ENCODE measurements at regions not wholly inside any gene's neighbourhood (a gene's known extent, or its start where the extent isn't known, plus 50 kb on each side); places are given as distances from the start of the nearest gene placed in this dataset.

DNA sequence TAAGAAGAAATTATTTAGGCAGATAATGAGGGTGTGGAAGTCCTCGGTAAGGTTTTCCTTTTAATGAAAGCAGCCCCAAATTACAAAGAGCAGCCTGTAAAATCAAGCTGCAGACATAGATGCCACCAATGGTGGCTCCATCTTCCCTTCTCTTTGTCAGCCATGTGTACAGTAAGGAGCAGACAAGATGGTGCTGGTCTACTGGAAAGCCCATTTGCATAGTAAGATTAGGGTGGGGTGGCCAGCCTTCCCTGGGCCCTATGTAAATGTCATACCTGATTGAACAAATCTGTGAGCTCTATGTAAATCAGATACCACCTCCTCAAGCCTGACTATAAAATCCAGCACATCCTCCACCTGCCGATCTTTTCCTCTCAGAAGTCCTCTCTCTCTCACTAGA, 154.4 kb upstream of the SERTAD2 start:
- H3K27me3 ChIP-seq (ENCODE audit: control insufficient read depth in 3 of 3, insufficient read depth in 3 of 3, low read length in 2 of 3), result no peaks in the 10 kb centered on the region
- 84 to 95% methylated on average over 2 of the region's 2 CpGs for WGBS, 2 donors
- no peaks in the 10 kb centered on the region for H3K36me3 ChIP-seq (ENCODE audit: control insufficient read depth in 4 of 4, insufficient read depth in 4 of 4, low read length in 4 of 4)
- no peak overlapping the region for H3K4me3 ChIP-seq
- no peaks in the 10 kb centered on the region for H3K9me3 ChIP-seq (ENCODE audit: control insufficient read depth in 4 of 4, insufficient read depth in 3 of 4, low read length in 3 of 4)
- H3K9ac ChIP-seq (ENCODE audit: insufficient read depth in 1 of 2, low read length in 2 of 2), result no peak overlapping the region
- no peak for DNase-seq
- TF ChIP-seq, protein P1, sequence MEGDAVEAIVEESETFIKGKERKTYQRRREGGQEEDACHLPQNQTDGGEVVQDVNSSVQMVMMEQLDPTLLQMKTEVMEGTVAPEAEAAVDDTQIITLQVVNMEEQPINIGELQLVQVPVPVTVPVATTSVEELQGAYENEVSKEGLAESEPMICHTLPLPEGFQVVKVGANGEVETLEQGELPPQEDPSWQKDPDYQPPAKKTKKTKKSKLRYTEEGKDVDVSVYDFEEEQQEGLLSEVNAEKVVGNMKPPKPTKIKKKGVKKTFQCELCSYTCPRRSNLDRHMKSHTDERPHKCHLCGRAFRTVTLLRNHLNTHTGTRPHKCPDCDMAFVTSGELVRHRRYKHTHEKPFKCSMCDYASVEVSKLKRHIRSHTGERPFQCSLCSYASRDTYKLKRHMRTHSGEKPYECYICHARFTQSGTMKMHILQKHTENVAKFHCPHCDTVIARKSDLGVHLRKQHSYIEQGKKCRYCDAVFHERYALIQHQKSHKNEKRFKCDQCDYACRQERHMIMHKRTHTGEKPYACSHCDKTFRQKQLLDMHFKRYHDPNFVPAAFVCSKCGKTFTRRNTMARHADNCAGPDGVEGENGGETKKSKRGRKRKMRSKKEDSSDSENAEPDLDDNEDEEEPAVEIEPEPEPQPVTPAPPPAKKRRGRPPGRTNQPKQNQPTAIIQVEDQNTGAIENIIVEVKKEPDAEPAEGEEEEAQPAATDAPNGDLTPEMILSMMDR (IDR thresholded peaks at IDR 0.05; ENCODE audit: control extremely low read depth, extremely low read depth), result no peak
- H3K4me1 ChIP-seq (ENCODE audit: control insufficient read depth in 5 of 5, insufficient read depth in 5 of 5, low read length in 5 of 5), result no peaks in the 10 kb centered on the region
- no peak overlapping the region for H3K27ac ChIP-seq (ENCODE audit: low read depth in 1 of 2, low read length in 1 of 2)
- ATAC-seq (ENCODE audit: insufficient read depth, low FRiP score), result no peak

DNA sequence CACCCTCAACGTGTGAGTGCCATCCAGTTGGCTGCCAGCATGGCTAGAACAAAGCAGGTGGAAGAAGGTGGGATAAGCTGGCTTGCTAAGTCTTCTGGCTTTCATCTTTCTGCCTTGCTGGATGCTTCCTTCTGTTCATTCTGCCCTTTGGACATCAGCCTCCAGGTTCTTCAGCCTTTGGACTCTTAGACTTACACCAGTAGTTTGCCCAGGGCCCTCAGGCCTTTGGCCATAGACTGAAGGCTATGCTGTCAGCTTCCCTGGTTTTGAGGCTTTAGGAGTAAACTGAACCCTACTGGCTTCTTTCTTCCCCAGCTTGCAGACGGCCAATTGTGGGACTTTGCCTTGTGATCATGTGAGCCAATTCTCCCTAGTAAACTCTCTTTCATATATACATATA, 155.0 kb upstream of the SERTAD2 start:
- 68 to 75% methylated on average over 2 of the region's 2 CpGs for WGBS, 2 donors
- no peak for DNase-seq

DNA sequence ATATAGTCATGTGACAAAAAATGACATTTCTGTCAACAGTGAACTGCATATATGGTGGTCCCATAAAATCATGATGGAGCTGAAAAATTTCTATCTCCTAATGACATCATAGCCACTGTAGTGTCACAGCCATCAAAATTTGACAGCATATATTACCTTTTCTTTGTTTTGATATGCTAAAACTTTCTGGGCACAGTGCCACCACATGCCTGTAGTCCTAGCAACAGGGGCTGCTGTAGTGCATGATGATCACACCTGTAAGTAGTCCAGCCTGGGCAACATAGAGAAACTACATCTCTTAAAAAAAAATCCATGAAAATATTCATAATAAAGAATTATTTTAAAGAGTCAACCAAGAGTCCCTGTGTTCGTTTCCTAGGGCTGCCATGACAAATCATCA, 155.5 kb upstream of the SERTAD2 start:
- Histone ChIP-seq H3K36me3 (ENCODE audit: control insufficient read depth in 4 of 4, insufficient read depth in 4 of 4, low read length in 4 of 4) (no peaks in the 10 kb centered on the region), H3K27me3 (ENCODE audit: control insufficient read depth in 3 of 3, insufficient read depth in 3 of 3, low read length in 2 of 3) (no peaks in the 10 kb centered on the region), H3K9me3 (ENCODE audit: control insufficient read depth in 4 of 4, insufficient read depth in 3 of 4, low read length in 3 of 4) (no peaks in the 10 kb centered on the region), H3K27ac (ENCODE audit: low read depth in 1 of 2, low read length in 1 of 2) (no peak overlapping the region), H3K9ac (ENCODE audit: insufficient read depth in 1 of 2, low read length in 2 of 2) (no peak overlapping the region), H3K4me3 (no peak overlapping the region), H3K4me1 (ENCODE audit: control insufficient read depth in 5 of 5, insufficient read depth in 5 of 5, low read length in 5 of 5) (no peaks in the 10 kb centered on the region)
- TF ChIP-seq, protein P1 (IDR thresholded peaks at IDR 0.05; ENCODE audit: control extremely low read depth, extremely low read depth), result no peak
- DNase-seq (peak in 2 of 3 donors; percentile 35 to 40), ATAC-seq (ENCODE audit: insufficient read depth, low FRiP score) (no peak)
- 93 to 95% methylated on average over 1 of the region's 1 CpG for WGBS, 2 donors

More for the DNA sequence above, 155.0 kb upstream of the SERTAD2 start:
- no peaks in the 10 kb centered on the region for H3K4me1 ChIP-seq (ENCODE audit: control insufficient read depth in 5 of 5, insufficient read depth in 5 of 5, low read length in 5 of 5)
- no peaks in the 10 kb centered on the region for H3K36me3 ChIP-seq (ENCODE audit: control insufficient read depth in 4 of 4, insufficient read depth in 4 of 4, low read length in 4 of 4)
- no peaks in the 10 kb centered on the region for H3K9me3 ChIP-seq (ENCODE audit: control insufficient read depth in 4 of 4, insufficient read depth in 3 of 4, low read length in 3 of 4)
- TF ChIP-seq, protein P1 (IDR thresholded peaks at IDR 0.05; ENCODE audit: control extremely low read depth, extremely low read depth), result no peak
- H3K9ac ChIP-seq (ENCODE audit: insufficient read depth in 1 of 2, low read length in 2 of 2), result no peak overlapping the region
- ATAC-seq (ENCODE audit: insufficient read depth, low FRiP score), result no peak
- no peak overlapping the region for H3K27ac ChIP-seq (ENCODE audit: low read depth in 1 of 2, low read length in 1 of 2)
- H3K27me3 ChIP-seq (ENCODE audit: control insufficient read depth in 3 of 3, insufficient read depth in 3 of 3, low read length in 2 of 3), result no peaks in the 10 kb centered on the region
- H3K4me3 ChIP-seq, result no peak overlapping the region

DNA sequence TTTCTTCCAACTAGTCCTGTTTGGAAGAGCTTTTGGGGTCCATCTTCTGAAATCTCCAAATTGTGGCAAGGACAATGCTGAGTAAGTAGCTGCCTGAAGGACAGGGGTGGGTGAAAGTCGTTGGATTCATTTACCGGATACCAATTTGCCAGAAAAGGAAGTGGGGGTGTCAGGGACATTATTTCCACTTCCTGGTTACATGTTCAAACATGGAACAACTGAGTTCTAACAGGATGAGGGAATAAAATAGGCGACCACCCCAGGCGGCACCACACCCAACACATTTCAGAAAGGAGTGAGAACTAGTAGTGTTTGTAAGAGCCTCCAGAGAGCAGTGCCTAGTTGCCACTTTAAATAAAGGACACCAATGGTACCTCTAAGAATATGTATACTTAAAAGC, 158.6 kb upstream of the SERTAD2 start:
- TF ChIP-seq, protein P1 (IDR thresholded peaks at IDR 0.05; ENCODE audit: control extremely low read depth, extremely low read depth), result no peak

More for the DNA sequence above, 158.6 kb upstream of the SERTAD2 start:
- Histone ChIP-seq H3K9me3 (ENCODE audit: control insufficient read depth in 4 of 4, insufficient read depth in 3 of 4, low read length in 3 of 4) (no peaks in the 10 kb centered on the region), H3K9ac (ENCODE audit: insufficient read depth in 1 of 2, low read length in 2 of 2) (no peak overlapping the region), H3K4me3 (no peak overlapping the region), H3K36me3 (ENCODE audit: control insufficient read depth in 4 of 4, insufficient read depth in 4 of 4, low read length in 4 of 4) (no peaks in the 10 kb centered on the region), H3K27me3 (ENCODE audit: control insufficient read depth in 3 of 3, insufficient read depth in 3 of 3, low read length in 2 of 3) (no peaks in the 10 kb centered on the region), H3K27ac (ENCODE audit: low read depth in 1 of 2, low read length in 1 of 2) (no peak overlapping the region), H3K4me1 (ENCODE audit: control insufficient read depth in 5 of 5, insufficient read depth in 5 of 5, low read length in 5 of 5) (no peaks in the 10 kb centered on the region)
- DNase-seq (peak in 2 of 3 donors; percentile 26 to 44), ATAC-seq (ENCODE audit: insufficient read depth, low FRiP score) (no peak)
- WGBS, 2 donors, result 17 to 42% methylated on average over 4 of the region's 4 CpGs
